Psoas muscle (tissue), 7 donors: ENCODE measurements at regions not wholly inside any gene's neighbourhood (a gene's known extent, or its start where the extent isn't known, plus 50 kb on each side); places are given as distances from the start of the nearest gene placed in this dataset.

ENCODE experiments used
- ATAC-seq, 4 donors: fragments of 200-7000 bp; cut with Tn5 transposase; one replicate each; pipeline ENCODE4 v1.9.1; 2020; ENCODE audit warnings: moderate library complexity in 3 of 4, mild to moderate bottlenecking in 2 of 4
- DNase-seq, 2 donors: peaks; one replicate each; pipeline ENCODE4 v3.0.0-alpha.2; 2020
- H3K27ac ChIP-seq: fragments of 200-600 bp; one replicate; pipeline ENCODE4 v1.8.0; 2022
- H3K27me3 ChIP-seq, 3 donors: fragments of 200-600 bp in 1 of 3; one replicate each; pipeline versions ENCODE4 v1.6.1 to v1.8.0; 2013 to 2022; ENCODE audit warnings: low read length in 2 of 3, mild to moderate bottlenecking in 2 of 3, moderate library complexity in 1 of 3; ENCODE audit not compliant: insufficient read depth in 3 of 3
- H3K36me3 ChIP-seq, 2 donors: fragments of 200-600 bp in 1 of 2; one replicate each; pipeline versions ENCODE4 v1.6.1 to v1.8.0; 2013 to 2022; ENCODE audit warnings: low read depth in 1 of 2, mild to moderate bottlenecking in 1 of 2, moderate library complexity in 1 of 2; ENCODE audit not compliant: insufficient read depth in 1 of 2
- H3K4me1 ChIP-seq: fragments of 200-600 bp; one replicate; pipeline ENCODE4 v1.8.0; 2022
- H3K4me3 ChIP-seq: fragments of 200-600 bp; one replicate; pipeline ENCODE4 v1.8.0; 2022; ENCODE audit warnings: mild to moderate bottlenecking
- H3K9me3 ChIP-seq: fragments of 200-600 bp; one replicate; pipeline ENCODE4 v1.8.0; 2022
- WGBS, 3 donors: extraction: QIAGEN DNeasy Blood & Tissue Kit; methylation state at CpG; one replicate each; pipeline versions ENCODE4 v1.1.6 to v1.1.7; 2013; 5-methylcytosine and 5-hydroxymethylcytosine counted together
- intact Hi-C, 2 donors: fragments of 100-400 bp; cut with DNase I; formaldehyde crosslinking; loops; one replicate each; pipeline versions ENCODE4 v1.11.0 to v1.14.2; 2022
- TF ChIP-seq, protein P1 (sequence below): fragments of 200-600 bp; IDR thresholded peaks from one replicate; pipeline ENCODE4 v1.8.0; 2022; ENCODE audit warnings: antibody characterized with exemption
- donor health status: healthy with polysubstance abuse.
- donor health status: DM: no; HTN: no; CAD: no; lungs with moderate emphysema.
- donor health status: Bipolar disorder and iron deficiency.
- donor health status: healthy.
- donor health status: DM: yes; HTN: yes; CAD: no.
- donor health status: DM: no; HTN: no; CAD: no.
- donor health status: DM: yes; HTN: yes; CAD: no.

- ATAC-seq = no peak
- intact Hi-C loops = no loop called here
- 48 to 62% (median 50%) methylated on average over 2 of the region's 2 CpGs for WGBS, 3 donors
- Histone ChIP-seq H3K4me1 (no peaks in the 10 kb centered on the region), H3K9me3 (no peaks in the 10 kb centered on the region), H3K27me3 (no peaks in the 10 kb centered on the region), H3K4me3 (no peak overlapping the region), H3K36me3 (no peaks in the 10 kb centered on the region), H3K27ac (no peak overlapping the region)
- DNase-seq = no peak
- TF ChIP-seq, protein P1, sequence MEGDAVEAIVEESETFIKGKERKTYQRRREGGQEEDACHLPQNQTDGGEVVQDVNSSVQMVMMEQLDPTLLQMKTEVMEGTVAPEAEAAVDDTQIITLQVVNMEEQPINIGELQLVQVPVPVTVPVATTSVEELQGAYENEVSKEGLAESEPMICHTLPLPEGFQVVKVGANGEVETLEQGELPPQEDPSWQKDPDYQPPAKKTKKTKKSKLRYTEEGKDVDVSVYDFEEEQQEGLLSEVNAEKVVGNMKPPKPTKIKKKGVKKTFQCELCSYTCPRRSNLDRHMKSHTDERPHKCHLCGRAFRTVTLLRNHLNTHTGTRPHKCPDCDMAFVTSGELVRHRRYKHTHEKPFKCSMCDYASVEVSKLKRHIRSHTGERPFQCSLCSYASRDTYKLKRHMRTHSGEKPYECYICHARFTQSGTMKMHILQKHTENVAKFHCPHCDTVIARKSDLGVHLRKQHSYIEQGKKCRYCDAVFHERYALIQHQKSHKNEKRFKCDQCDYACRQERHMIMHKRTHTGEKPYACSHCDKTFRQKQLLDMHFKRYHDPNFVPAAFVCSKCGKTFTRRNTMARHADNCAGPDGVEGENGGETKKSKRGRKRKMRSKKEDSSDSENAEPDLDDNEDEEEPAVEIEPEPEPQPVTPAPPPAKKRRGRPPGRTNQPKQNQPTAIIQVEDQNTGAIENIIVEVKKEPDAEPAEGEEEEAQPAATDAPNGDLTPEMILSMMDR = no peak
Observed at GRCh38 chr3:83065851-83066460, 1304.5 kb upstream of the GBE1 start.

DNA sequence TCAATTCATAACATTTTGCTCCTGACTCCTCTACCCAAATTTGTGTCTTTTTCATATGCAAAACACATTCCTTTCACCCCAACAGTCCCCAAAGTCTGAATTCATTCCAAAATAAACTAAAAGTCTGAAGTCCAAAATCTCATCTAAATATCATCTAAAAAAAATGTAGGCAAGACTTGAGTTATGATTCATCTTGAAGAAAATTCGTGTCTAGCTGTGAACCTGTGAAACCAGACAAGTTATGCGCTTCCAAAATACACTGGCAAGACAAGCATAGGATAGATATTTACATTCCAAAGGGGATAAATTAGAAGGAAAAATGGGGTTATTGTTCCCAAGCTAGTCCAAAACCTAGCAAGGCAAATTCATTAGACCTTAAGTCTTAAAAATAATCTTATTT is 1302.0 kb upstream of the GBE1 start:
- Histone ChIP-seq H3K4me1 (no peaks in the 10 kb centered on the region), H3K4me3 (no peak overlapping the region), H3K36me3 (no peaks in the 10 kb centered on the region), H3K27me3 (no peaks in the 10 kb centered on the region), H3K27ac (no peak overlapping the region), H3K9me3 (no peaks in the 10 kb centered on the region)
- intact Hi-C loops = no loop called here
- TF ChIP-seq, protein P1 = no peak
- WGBS, 3 donors = 66 to 68% (median 67%) methylated on average over 2 of the region's 2 CpGs
- DNase-seq (no peak), ATAC-seq (no peak)

GRCh38 chr3:83048556-83048955 is 1287.1 kb upstream of the GBE1 start:
- H3K4me3 ChIP-seq = no peak overlapping the region
- no peaks in the 10 kb centered on the region for H3K4me1 ChIP-seq
- H3K27me3 ChIP-seq = no peaks in the 10 kb centered on the region
- WGBS, 3 donors = 45 to 54% (median 47%) methylated on average over 2 of the region's 2 CpGs
- no peak overlapping the region for H3K27ac ChIP-seq
- TF ChIP-seq, protein P1 = no peak
- no peaks in the 10 kb centered on the region for H3K36me3 ChIP-seq
- DNase-seq (no peak), ATAC-seq (no peak)
- H3K9me3 ChIP-seq = no peaks in the 10 kb centered on the region
- intact Hi-C loops = no loop called here

GRCh38 chr3:83039422-83039821 is 1278.0 kb upstream of the GBE1 start:
- TF ChIP-seq, protein P1 = no peak

DNA sequence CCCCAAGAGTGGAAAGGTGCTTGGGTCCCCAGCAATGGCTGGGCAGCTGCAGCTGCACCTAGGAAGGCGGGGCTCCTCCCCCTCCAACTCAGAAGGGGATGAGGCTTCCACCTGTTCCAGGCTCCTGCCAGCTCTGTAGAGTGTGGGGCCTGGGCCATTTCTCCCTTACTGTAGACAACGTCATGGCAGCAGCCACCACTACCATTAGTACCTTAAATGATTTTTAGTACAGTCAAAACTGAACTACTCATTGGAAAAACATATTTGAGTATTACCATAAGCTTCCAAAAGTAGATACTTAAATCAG is 1274.2 kb upstream of the GBE1 start:
- Histone ChIP-seq H3K27me3 (no peaks in the 10 kb centered on the region), H3K4me3 (no peak overlapping the region), H3K27ac (no peak overlapping the region), H3K4me1 (no peaks in the 10 kb centered on the region), H3K36me3 (no peaks in the 10 kb centered on the region), H3K9me3 (no peaks in the 10 kb centered on the region)
- 69 to 84% (median 72%) methylated on average over 2 of the region's 2 CpGs for WGBS, 3 donors
- intact Hi-C loops = no loop called here
- TF ChIP-seq, protein P1 = no peak
- no peak for ATAC-seq
- DNase-seq = peak in 1 of 2 donors; percentile 34

More at GRCh38 chr3:83039422-83039821, 1278.0 kb upstream of the GBE1 start:
- Histone ChIP-seq H3K36me3 (no peaks in the 10 kb centered on the region), H3K4me1 (no peaks in the 10 kb centered on the region), H3K27me3 (no peaks in the 10 kb centered on the region), H3K9me3 (no peaks in the 10 kb centered on the region), H3K27ac (no peak overlapping the region), H3K4me3 (no peak overlapping the region)
- DNase-seq (no peak), ATAC-seq (no peak)
- 13 to 27% (median 17%) methylated on average over 1 of the region's 1 CpG for WGBS, 3 donors
- intact Hi-C loops = no loop called here
